ENCODE measurements at regions not wholly inside any gene's neighbourhood (a gene's known extent, or its start where the extent isn't known, plus 50 kb on each side); places are given as distances from the start of the nearest gene placed in this dataset.

DNA sequence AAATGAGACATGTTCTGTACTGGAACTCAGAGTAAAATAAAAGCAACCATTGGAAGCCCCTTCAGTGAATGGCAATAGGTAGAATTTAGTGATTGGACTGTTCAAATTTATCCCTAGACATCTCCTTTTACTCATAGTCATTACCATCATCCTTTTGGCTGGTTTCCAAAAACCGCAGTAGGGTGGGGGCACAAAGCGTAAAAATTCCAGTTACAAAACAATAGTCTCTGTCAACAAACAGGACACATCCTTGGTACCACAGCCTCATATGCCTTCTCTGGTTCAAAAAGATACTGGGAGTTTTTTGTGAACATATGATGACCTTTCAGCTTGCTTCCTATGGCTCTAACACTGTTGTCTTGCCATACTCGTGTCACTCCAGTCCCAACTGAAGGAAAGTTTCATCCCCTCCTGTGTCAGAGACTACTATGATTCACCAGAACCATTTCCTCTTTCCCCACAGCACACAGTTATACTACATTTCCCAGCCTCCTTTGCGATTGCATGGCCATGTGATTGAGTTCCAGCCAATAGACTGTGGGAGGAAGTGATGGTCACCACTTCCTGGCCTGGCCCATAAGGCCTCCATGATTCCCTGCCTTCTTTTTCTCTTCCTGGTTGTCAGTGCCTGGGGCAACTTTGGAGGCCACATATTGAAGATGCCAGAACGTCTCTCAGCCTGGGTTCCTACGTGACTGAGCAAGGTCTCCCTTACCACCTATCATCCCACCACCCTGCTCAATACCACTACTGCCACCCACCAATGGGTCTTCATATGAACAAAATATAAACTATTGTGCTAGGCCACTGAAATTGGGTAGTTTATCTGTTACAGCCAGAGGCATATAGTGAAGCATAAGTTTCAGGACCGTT lies 162.4 kb downstream of the ID4 start:
- TF ChIP-seq EZH2 (IDR thresholded peaks at IDR 0.05; ENCODE audit: low read depth, low read length, severe bottlenecking) (no peak), SIX5 (IDR thresholded peaks at IDR 0.05; ENCODE audit: low read depth, low read length) (peak; percentile 38; the same call in 1 of the 2 replicates), SIN3A (conservative IDR thresholded peaks at IDR 0.05 in 1 of 2, IDR thresholded peaks at IDR 0.05 in 1 of 2; ENCODE audit: low read depth in 1 of 2, low read length in 2 of 2) (no peak), BRCA1 (IDR thresholded peaks at IDR 0.05; ENCODE audit: low read depth, low read length) (no peak), EP300 (IDR thresholded peaks at IDR 0.05; ENCODE audit: borderline replicate concordance in 1 of 2, low read depth in 2 of 2, low read length in 2 of 2) (no peak), POLR2A (IDR thresholded peaks at IDR 0.05; ENCODE audit: control extremely low read depth in 1 of 2, low read depth in 2 of 2, low read length in 2 of 2) (no peak), MAFK (IDR thresholded peaks at IDR 0.05; ENCODE audit: low read depth, low read length) (no peak), SAP30 (IDR thresholded peaks at IDR 0.05; ENCODE audit: insufficient read depth, insufficient replicate concordance, low read length) (no peak), JUND (IDR thresholded peaks at IDR 0.05; ENCODE audit: low read length) (no peak), POLR2AphosphoS5 (IDR thresholded peaks at IDR 0.05; ENCODE audit: low read depth, low read length) (no peak), HDAC2 (IDR thresholded peaks at IDR 0.05; ENCODE audit: borderline replicate concordance in 1 of 2, low read depth in 2 of 2, low read length in 2 of 2) (no peak), PHF8 (conservative IDR thresholded peaks at IDR 0.05; ENCODE audit: low read depth, low read length) (no peak)
- TF ChIP-seq, protein P1, sequence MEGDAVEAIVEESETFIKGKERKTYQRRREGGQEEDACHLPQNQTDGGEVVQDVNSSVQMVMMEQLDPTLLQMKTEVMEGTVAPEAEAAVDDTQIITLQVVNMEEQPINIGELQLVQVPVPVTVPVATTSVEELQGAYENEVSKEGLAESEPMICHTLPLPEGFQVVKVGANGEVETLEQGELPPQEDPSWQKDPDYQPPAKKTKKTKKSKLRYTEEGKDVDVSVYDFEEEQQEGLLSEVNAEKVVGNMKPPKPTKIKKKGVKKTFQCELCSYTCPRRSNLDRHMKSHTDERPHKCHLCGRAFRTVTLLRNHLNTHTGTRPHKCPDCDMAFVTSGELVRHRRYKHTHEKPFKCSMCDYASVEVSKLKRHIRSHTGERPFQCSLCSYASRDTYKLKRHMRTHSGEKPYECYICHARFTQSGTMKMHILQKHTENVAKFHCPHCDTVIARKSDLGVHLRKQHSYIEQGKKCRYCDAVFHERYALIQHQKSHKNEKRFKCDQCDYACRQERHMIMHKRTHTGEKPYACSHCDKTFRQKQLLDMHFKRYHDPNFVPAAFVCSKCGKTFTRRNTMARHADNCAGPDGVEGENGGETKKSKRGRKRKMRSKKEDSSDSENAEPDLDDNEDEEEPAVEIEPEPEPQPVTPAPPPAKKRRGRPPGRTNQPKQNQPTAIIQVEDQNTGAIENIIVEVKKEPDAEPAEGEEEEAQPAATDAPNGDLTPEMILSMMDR (IDR thresholded peaks at IDR 0.05; ENCODE audit: control extremely low read depth in 1 of 3, insufficient read depth in 1 of 3, low read depth in 1 of 3, low read length in 3 of 3), result no peak

All from H1 (cell line).